GM12892 (cell line): ENCODE measurements at regions not wholly inside any gene's neighbourhood (a gene's known extent, or its start where the extent isn't known, plus 50 kb on each side); places are given as distances from the start of the nearest gene placed in this dataset.

ENCODE experiments used
- POLR2A ChIP-seq: IDR thresholded peaks from 2 replicates; pipeline ENCODE4 v1.6.1; 2011; ENCODE audit warnings: low read depth, low read length, control low read depth
- POLR2AphosphoS5 ChIP-seq: IDR thresholded peaks from 2 replicates; pipeline ENCODE4 v1.6.1; 2011; ENCODE audit warnings: low read depth, low read length, control low read depth
- TAF1 ChIP-seq: IDR thresholded peaks from 2 replicates; pipeline ENCODE4 v1.6.1; 2011; ENCODE audit warnings: low read depth, mild to moderate bottlenecking, control low read depth, low read length, borderline replicate concordance

DNA sequence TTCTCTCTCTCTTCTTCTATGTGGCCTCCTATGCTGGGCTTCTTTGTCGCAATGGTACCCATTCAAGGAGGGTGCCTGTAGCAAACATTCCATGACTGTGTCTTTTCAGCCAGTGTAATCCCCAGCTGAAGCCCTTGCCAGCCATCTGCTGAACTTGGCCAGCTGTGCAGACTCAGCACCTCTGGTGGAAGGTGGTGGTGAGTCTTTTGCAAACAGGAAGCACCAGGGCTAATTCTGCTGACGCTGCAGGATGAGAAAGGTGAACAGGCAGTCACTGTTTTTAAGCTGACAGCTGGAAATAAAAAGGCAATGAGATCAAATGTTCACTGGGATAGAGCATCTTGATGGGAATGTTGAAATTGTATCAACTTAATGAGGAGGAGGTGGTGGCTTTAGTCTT lies 298.7 kb upstream of the CLNK start:
- no peak for TF ChIP-seq POLR2A
- TF ChIP-seq POLR2AphosphoS5: no peak
- TF ChIP-seq TAF1: no peak
